KG1 (cell line): ENCODE measurements at regions not wholly inside any gene's neighbourhood (a gene's known extent, or its start where the extent isn't known, plus 50 kb on each side); places are given as distances from the start of the nearest gene placed in this dataset.
"Not testable (repeated sequence)": the region's sequence is repeated elsewhere in the genome, so short reads cannot be mapped to it uniquely, and the experiment has no call there.

Experiments used
- DNase-seq: peaks from one replicate; lab custom pipeline; 2025; lab: John Stamatoyannopoulos, UW

DNA sequence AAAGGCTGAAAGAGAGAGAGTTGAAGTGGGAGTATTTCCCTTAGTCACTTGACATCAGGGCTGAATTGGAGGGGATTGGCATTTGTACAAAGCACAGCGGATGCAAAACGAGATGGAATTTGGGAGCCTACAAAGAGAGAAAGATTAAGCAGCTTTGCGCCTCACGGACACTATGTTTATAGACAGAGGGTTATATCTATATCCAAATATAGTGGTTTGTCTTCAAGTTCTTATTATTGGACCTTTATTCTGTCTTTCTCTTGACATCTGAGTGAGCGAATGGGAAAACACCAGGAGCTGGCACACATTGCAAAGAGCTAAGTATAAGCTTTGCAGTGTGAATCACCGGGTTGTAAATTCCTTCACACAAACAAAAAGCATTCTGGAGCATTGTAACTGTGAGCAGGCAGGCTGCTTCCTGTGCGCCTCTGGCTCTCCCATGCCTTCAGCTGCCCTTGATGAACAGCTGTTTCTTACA lies 500.2 kb downstream of the STIM2 start:
- no peak for DNase-seq

DNA sequence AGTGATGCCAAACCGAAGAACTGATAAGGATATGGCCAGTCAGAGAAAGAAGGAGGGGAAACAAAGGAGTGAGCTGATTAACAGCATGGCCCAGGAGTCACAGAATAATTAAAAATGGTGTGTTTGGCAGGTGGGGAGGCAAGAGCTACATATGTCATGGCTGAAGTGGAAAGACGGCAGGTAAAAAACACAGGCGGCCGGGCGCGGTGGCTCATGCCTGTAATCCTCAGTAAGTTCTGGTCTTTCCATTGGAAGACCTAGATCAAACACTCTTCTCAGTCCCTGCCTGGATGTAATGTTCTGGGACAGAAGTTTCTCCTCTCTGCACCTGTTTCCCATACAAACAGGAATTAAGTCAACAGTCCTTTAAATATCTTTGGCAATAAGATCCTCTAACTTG lies 503.9 kb downstream of the STIM2 start:
- no peak for DNase-seq

- no peak for DNase-seq
These were observed 505.6 kb downstream of the STIM2 start for GRCh38 chr4:27366104-27366823.

- no peak for DNase-seq
These were observed 508.1 kb downstream of the STIM2 start for GRCh38 chr4:27368781-27369180.

- DNase-seq: no peak
These were observed 521.2 kb downstream of the STIM2 start for GRCh38 chr4:27381815-27382214.

DNA sequence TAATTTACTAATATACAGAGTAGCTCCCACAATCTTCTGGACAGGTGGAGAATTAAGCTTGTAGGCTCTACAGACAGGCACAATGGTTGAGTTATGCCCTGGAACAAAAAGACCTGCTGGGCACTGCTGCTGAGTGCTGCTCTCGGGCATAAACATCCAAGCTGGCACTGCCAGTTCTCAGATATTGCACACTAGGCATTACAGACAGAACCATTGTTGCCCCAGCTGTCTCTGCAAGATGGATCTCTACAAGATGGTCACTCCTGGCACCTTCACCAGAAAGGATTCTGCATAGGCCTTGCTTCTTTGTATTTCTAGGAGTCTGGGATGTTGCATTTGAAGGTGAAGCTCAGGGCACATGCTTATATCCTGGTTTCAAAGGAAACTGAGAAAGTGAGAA lies 527.1 kb downstream of the STIM2 start:
- no peak for DNase-seq

- DNase-seq: no peak
These were observed 537.2 kb downstream of the STIM2 start for GRCh38 chr4:27397886-27398285.

DNA sequence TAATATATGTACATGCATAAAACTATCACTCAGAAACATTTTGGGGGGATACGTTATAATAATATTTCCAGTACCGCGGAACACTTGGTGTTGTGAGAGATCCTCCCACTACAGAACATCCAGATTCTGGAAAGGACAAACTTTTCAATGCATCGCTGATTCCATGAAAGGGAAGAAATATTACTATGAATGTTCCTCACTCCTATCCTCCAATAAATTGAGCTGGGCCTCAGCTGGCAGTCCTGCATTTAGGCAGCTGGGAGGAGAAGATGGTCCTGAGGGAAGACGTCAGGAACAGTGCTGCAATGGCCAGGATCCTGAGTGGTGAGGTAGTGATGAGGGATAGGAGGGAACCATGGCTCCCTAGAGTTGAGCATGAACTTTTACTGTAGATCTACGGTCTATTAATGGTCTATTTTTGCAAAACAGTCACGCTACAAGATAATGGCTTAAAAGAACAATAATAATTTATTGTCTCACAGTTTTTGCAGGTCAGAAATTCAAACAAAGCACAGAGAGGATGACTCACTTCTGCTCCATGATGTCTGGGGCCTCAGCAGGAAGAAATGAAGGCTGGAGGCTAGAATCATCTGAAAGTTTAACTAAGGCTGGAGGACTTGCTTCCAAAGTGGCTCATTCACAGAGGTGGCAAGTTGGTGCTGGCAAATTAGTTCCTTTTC lies 538.1 kb downstream of the STIM2 start:
- no peak for DNase-seq

DNA sequence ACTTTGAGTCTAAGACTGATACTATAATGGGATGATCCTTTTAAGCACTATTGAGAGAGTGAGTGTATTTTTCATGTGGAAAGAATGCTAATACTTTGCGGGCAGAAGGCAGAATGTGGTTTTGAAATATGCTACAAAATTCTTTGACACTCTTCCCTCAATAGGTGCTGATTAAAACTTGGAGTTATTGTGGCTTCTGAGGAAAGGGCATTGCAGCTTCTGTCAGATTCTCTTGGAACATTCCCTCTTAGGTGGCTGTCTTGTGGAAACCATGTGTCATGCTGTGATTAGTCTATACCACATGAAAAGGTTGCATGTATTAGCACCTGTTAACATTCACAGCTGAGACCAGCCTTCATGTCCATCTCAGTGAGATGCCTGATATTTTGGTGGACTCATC lies 547.0 kb downstream of the STIM2 start:
- no peak for DNase-seq

DNA sequence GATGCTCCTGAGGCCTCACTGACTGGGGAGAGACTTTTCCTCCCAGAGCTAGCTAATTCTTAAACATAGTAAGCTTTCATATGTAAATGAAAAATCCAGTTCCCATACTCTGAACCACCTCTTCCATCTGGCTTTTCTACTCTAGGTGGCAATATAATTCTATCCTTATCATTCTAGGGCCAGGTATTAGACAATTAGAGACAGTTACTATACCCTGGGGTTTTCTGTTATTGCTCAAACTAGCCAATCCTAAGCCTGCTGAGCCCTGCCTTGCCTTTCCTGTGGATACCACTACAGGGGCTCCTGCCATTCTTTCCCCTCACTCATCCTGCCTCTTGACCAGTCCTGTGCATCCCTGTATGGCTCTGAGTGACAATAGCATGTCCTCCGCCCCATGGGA lies 552.0 kb downstream of the STIM2 start:
- no peak for DNase-seq

DNA sequence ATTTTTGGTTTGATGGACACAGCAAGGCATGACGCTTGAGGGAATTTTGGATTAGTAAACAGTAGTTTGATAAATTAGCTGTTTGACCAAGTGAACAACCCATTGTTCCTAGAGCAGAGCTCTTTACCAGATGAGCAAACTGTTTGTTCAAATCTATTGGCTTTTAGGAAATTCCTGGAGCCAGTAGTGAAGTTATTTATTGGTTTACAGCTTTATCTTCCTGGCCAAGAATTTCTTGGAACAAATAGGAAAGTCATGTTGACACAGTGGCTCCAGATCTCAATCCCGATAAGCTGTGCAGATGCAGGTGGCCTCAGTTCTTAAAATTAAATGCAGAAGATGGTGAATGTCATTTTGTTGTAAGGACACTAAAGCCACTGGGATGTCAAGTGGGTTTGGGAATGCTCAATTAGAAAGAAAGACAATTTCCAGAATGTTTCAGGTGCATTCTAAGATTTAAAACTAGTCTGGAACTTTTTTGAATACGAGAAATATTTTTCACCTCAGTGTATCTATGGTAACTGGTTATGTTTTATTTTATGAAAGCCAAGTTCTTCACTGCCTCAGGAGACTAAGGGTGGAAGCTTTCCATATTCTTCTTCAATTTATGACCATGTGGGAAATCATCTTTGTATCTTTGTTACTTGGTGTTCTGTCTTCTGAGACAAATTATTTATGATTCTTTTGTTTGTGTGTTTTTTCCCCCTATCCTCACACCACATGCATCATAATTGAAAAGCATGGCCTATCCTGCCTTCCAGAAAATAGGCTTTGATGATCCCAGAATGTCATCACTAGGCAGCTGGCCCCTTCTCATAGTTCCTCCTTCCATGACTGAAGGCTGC lies 554.5 kb downstream of the STIM2 start:
- DNase-seq: no peak

DNA sequence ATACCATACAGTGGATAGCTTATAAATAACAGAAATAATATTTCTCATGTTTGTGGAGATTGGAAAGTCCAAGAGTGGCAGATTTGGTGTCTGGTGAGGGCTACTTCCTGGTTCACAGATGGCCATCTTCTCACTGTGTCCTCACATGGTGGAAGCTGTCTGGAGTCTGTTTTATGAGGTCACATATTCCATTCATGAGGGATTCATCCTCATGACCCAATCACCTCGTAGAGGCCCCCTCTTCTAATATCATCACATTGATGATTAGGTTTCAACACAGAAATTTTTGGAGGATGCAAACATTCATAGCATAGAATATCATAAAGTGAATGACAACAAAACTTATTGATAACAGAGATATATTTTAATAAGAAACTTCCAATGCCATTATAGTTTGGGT lies 568.0 kb downstream of the STIM2 start:
- DNase-seq: no peak

DNA sequence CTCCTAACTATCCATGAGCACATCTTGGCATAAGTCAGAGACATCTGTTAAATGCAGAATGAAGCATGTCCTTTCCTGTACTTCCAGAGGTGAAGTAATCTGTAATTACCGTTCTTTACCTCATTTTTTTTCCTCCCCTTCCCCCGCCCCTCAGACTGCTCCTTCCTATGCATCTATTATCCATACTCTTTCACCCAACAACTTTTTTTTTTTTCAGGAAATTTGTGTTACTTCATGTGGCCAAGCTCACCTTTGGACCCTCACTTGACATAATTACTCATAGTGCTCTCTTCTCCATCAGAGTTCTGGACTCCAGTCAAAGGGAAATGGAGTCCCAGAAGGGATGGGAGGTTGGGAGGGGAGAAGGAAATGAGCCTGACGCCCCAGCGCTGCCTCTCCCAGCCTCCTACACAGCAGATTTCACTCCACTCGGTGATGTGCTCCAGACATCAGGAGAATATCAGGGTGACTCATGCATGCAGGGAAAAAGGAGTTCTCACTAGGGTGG lies 568.8 kb downstream of the STIM2 start:
- no peak for DNase-seq

GRCh38 chr4:27442146-27442545 lies 581.5 kb downstream of the STIM2 start:
- DNase-seq: no peak

DNA sequence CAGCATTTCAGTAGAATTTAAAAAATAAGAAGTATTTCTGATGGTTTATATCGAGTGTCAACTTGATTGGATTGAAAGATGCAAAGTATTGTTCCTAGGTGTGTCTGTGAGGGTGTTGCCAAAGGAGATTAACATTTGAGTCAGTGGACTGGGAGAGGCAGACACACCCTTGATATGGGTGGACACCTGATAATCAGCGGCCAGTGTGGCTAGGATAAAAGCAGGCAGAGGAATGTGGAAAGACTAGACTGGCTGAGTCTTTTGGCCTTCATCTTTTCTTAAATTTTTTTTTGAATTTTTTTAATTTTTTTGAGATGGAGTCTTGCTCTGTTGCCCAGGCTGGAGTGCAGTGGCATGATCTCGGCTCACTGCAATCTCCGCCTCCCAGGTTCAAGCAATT lies 582.0 kb downstream of the STIM2 start:
- not testable (repeated sequence) for DNase-seq

GRCh38 chr4:27463816-27464215 lies 603.2 kb downstream of the STIM2 start:
- no peak for DNase-seq

DNA sequence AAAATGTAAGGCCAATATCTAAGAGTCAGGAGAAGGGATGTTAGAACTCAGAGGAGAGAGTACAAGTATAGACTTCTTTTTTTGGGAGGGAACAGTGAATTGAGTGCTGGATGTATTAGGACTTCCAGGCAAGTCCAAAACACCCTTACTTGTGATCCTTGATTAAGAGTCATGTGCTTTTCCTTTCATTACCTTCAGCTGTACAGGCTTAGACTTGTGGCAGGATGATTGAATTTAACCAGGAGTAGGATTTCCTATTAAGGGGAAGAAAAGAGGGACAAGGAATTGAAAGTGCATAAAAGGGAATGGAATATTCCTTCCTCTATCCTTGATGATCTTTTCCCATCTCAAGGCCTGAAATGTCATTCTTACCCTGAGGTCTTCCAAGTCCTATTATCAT lies 606.7 kb downstream of the STIM2 start:
- no peak for DNase-seq

- DNase-seq: no peak
These were observed 611.7 kb downstream of the STIM2 start for GRCh38 chr4:27472364-27472763.

DNA sequence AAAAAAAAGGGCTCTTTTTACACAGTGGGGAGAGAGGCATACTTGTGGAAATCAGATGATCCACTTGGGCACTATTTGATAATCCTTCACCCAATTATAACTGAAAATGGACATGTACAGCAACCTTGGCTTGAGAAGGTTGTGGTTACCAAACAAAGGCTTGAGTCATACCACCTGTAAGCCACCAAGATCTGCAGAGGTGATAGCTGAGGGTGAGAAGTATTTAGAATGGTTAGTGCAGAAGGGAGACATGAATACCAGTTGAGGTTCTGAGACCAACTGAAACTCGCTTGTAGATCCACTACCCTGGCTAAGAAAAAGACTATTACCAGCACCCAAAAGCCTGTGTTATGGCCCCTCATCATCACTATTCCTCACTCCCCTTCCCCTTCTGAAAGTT lies 614.0 kb downstream of the STIM2 start:
- DNase-seq: no peak

DNA sequence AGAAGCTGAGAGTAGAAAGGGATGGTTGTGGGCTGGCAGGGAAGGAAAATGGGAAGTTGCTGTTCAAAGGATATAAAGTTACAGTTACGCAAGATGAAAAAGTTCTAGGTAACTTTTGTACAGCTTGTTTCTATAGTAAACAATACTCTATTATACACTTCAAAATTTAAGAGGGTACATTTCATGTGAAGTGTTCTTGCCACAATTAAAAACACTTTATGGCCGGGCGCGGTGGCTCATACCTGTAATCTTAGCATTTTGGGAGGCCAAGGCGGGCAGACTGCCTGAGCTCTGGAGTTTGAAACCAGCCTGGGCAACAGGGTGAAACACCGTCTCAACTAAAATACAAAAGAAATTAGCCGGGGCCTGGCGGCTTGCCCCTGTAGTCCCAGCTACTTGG lies 623.6 kb downstream of the STIM2 start:
- no peak for DNase-seq

DNA sequence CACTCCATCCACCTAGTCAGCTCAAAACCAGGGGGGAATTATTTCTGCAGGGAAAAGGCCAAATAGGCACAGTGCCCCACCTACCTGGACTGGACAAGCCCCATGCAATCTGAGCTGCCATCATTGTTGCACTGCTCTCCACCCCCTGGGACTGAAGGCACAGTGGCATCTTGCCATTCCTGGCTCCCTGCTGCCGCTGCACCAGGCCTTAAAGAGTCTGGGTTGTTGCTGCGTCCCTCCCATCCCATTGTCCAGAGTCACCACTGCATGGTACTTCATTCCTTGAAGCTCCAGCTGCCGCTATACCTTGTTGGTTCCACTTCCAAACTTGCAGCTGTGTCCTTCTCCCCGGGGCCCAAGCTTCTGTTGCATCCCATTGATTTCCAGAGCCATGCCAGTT lies 629.7 kb downstream of the STIM2 start:
- no peak for DNase-seq

GRCh38 chr4:27490766-27491165 lies 630.1 kb downstream of the STIM2 start:
- no peak for DNase-seq

DNA sequence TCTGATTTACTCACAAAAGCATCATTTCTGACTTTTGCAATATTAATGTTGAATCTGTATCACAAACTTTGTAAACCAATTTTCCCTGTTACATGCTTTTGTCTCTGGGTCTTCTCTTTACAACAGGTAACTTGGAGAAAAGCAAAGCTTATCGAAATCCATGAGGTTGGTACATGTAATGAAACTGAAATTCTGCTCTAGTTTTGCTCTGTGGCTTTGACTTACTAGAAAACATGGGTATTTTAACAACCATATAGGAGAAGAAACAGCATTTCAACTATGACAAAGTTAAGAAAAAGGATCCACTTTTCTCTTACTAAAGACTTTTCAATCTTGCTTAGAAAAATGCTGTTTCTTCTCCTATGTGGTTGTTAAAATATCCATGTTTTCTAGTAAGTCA lies 645.8 kb downstream of the STIM2 start:
- no peak for DNase-seq
